SK-MEL-5 (cell line): ENCODE measurements at regions not wholly inside any gene's neighbourhood (a gene's known extent, or its start where the extent isn't known, plus 50 kb on each side); places are given as distances from the start of the nearest gene placed in this dataset.
"Not testable (repeated sequence)": the region's sequence is repeated elsewhere in the genome, so short reads cannot be mapped to it uniquely, and the experiment has no call there.

Experiments
- DNase-seq: peaks from one replicate; pipeline ENCODE4 v3.0.0-alpha.2; 2016; ENCODE audit warnings: low read depth, low spot score
- in situ Hi-C: cut with HindIII; loops from 2 replicates; pipeline ENCODE4 v1.10.0; 2016; ENCODE audit warnings: low sequenced_read_pairs, high pct_unique_total_duplicates, low pct_unique_long_range_greater_than_20kb
- small RNA-seq, 2 experiments: library from RNA; depleted of rRNA; stranded (forward); fragments of <200 nt; gene quantifications; one replicate each; pipeline ENCODE3, GENCODE V24; 2014

DNA sequence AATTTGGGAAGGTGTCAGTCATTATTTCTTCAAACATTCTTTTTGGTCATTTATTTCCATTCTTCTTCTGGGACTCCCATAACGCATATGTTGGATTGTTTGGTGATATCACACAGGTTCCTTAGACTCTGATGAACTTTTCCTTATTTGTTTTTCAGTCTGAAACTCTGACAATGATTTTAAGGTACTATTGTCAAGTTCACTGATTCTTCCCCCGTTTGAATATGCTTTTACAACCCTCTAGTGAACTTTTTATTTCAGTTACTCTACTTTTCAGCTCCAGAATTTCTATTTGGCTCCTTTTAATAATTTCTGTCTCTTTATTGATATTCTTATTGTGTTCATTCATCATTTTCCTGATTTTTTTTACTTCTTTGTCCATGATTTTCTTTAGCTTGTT is 92.5 kb upstream of the RORB start:
- in situ Hi-C loops: no loop called here
- DNase-seq: no peak

DNA sequence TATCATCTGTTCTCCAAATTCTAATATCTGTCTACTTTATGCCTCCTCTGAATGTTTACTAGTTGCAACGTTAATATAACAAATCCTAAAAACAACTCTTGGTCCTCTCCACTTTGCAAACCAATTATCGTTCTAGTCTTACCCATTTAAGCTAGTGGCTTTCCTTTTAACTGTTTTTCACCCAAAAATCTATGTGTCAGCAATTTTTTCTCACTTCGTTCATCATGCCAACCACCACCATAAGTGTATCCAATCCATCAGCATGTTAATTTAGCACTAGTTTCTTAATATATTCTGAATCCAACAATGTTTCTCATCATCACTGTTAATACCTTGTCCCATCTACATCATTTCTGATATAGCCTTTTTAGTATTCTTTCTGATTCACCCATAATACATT is 90.0 kb upstream of the RORB start:
- no peak for DNase-seq
- in situ Hi-C loops: no loop called here

DNA sequence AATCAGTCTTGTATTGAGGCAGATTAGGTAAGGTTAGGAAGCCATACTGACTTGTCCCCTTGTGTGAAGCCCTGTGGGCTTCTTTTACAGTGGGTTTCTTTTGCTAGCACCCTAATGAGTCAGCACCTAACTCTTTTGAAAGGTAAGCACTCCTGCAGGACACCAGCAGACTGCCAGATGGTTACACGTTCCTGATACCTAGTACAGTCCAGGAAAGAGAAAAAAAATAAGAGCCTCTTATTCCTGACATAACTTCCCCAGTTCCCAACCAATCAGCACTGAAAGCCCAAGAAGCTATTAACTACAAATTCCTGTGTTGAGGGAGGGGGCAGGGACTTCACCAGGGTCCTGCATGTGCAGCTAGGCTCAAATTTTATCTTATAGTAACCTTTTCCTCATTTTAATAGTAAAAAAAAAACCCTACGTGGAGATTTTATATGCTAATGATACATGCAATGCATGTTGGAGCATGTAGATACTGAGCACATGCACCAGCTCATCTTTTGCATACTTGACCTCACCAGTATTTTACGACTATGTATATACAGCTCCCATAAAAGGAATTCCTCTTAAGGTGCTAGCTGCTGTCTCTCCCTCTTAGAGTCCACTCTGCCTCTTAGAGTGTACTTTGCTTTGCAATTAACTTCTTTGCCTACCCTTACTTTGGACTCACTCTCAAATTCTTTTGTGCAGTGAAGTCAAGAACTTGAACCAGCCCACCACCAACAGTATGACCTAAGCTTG is 84.7 kb upstream of the RORB start:
- DNase-seq: no peak
- in situ Hi-C loops: no loop called here

DNA sequence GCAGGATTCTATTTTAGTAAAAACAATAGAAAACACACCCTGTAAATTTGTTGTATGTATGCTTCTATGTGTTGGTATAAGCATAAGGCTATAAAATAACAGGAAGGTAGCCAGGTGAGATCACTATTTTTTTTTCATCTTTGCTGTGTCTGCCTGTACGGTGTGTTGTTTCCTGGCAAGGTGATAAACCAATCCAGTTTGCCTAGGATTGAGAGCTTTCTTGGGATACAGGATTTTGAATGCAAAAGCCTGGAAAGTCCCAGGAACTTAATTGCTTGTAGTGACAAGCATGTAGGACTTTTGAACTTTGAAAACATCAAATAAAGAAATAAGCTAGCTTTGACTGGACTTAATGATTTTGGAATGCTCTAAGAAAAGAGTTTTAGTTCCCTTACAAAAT is 83.3 kb upstream of the RORB start:
- DNase-seq: no peak
- in situ Hi-C loops: no loop called here

DNA sequence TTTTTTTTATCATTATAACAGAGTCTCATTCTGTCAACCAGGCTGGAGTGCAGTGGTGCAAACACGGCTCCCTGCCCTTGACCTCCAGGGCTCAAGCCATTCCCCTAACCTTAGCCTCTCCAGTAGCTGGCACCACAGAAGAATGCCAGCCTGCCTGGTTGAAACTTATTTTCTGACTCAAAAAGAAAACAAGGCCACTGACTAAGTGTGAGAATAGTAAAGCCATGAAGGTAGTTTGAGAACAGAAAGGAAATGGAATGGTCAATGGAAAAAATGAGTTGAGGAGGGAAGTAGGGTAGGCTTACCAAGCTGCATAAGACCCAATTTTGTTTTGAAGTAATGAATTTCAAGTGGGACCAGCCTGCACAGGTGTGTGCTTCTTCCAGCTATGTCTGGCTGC is 82.8 kb upstream of the RORB start:
- DNase-seq: no peak
- in situ Hi-C loops: no loop called here

DNA sequence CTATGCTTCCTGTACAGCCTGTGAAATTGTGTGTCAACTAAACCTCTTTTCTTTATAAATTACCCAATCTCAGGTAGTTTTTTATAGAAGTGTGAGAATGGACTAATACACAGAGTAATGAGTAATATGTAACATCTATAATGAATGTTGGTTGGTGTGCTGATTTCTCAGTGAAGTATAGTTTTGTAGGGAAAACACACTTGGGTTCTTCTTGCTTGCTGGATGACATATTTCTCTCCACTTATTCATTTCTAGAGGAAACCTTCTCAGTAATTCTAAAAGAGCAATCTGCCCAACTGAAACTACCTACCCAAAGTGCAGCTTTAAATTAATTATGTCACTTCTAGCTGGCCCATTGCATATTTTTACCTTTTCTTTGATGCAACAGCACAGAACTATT is 81.1 kb upstream of the RORB start:
- DNase-seq: no peak
- in situ Hi-C loops: no loop called here

DNA sequence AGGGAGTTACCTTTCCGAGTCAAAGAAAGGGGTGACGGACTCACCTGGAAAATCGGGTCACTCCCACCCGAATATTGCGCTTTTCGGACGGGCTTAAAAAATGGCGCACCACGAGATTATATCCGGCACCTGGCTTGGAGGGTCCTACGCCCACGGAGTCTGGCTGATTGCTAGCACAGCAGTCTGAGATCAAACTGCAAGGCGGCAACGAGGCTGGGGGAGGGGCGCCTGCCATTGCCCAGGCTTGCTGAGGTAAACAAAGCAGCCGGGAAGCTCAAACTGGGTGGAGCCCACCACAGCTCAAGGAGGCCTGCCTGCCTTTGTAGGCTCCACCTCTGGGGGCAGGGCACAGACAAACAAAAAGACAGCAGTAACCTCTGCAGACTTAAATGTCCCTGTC is 72.6 kb upstream of the RORB start:
- DNase-seq, in situ Hi-C loops: not testable (repeated sequence)

DNA sequence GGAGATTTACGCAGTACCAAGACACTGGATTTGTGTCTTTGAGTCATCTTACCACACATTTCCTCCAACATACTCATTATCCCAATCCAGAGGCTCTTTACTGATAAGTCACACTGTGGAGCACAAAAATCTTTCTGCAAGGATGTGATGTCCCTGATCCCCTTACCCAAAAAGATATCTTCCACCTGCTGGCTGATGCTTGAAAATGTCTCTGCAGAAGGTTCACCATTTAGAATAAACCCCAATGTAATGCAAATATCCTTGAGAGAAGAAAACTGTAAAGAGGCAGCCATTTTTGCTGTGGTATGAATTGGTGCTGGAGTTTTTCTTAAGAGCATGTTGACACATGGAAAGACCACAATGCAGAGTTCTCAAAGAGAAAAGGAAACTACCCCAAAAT is 65.7 kb upstream of the RORB start:
- in situ Hi-C loops: no loop called here
- no peak for DNase-seq

DNA sequence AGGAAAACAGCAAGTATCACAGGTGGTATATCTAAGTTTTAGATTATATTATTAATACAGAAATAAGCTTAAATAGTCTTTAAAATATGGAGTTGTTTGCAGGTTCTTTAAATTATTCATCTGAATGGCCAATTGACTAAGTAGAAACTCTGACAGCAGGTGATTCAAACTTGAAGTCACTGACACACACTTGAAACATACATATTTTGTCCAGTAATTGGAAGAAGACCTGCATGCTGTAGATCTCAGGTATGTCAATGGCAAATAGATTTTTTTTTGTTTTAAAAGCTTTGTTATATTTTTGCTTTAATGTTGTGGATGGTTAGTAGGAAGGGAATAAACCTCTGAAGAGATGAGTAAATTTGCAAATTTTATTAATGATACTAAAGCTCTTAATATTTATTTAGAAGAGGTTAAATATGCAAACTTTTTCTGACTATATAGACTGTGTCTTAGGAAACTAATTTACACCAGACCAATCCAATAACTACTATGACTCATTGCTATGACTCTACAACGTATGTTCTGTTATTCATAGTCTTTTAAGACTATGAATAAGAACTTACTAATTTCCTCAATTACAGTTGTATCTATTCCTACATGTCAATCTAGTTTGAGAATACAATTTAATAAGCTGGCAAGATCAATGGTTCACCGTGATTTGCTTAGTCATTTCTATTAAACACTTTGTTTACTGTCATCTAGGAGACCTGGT is 53.9 kb upstream of the RORB start:
- no peak for DNase-seq
- in situ Hi-C loops: no loop called here

DNA sequence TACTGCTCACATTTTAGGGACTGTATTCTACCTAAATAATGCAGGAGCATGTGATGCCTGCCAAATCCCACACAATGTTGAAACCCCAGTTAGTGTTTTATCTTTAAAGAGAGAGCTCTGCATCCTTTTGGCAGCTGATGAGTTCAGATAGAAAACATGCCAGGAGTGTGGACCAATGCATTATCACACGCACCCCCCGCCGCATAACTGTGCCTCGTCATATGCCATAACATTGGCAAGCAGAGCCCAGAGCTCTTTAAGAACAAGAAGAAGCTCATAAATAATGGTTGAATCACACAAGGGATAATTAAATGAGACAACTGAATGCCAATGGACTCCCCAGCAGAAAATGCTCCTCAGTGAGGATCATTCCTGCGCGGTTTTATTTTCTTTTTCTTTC is 52.8 kb upstream of the RORB start:
- in situ Hi-C loops: no loop called here

More for the DNA sequence above, 52.8 kb upstream of the RORB start:
- no peak for DNase-seq

Small RNA genes in the stretch of these regions (small RNA-seq; reads per million reads assigned to genes)
- gene RNA5SP286: 0 to 0.29 reads per million in 2 experiments
